NCI-H2029 (cell line): ENCODE measurements at regions not wholly inside any gene's neighbourhood (a gene's known extent, or its start where the extent isn't known, plus 50 kb on each side); places are given as distances from the start of the nearest gene placed in this dataset.

Source experiments
- DNase-seq: peaks from one replicate; lab custom pipeline; 2025; lab: John Stamatoyannopoulos, UW

- DNase-seq: no peak
Measured at GRCh38 chr13:34561033-34561432, 381.0 kb upstream of the NBEA start.

DNA sequence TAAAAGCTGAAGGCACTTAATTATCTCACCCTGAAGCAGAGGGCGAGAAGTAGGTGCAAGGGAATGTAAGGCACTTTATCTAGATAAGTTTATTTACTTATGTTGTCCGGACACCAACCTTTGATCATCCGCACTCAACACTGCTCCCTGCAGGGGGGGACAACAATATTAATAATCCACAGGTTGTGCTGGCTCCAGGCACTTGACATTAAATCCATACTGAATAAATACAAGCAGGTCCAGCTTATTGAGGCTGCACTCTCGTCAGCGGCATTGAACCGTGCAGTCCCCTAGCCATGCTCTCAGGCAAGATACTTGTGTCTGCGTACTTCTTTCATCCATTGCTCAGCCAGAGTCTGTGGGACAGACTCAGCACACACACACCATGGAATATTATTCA, 374.5 kb upstream of the NBEA start:
- no peak for DNase-seq

DNA sequence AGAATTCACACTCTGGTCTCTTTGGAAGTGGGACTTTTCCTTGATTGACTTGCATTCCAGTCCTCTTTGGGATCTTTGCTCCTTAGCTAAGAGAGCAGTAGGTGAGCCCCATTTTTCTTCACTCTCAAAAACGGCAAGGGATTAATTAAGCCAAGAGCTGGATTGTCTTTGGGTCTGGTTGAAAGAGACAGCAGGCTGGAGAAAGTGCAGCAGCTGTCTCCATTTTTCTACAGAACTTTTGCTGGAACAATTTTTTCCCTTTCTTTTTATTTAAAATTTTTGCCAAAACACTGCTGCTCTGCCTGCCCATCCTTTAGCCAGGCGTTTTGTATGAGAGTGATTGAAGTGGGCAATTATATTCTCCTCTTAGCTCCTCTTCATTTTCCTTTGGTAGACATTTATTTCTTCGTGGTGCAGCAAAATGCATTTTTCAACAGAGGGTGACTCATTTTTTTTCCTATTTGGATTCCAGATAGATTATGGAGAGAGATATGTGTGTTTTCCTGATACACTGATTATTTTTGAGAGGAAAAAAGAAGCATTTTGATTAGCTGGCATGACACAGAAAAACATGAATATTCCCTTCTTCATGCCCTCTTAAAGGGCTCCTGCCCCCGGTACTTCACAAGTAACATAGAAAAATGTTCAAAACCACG, 371.2 kb upstream of the NBEA start:
- DNase-seq: no peak

DNA sequence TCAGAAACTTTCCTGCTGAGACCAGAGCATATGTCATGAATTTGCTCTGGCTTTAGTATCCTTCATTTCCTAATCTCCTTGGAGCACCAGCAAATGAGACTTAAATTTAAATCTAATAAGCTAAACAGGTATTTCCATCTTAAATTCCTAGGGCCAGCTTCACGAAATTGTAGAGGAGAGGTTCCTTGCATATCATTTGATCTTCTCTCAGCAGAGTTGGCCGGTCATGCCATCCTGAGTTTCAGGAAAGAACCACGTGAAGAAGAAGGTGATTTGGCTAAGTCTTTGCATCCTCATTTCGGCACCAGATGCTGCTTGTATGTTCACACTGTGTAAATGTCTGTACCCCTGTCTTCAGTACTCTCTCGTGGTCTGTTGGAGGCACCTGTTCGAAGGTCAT, 370.4 kb upstream of the NBEA start:
- DNase-seq: no peak

DNA sequence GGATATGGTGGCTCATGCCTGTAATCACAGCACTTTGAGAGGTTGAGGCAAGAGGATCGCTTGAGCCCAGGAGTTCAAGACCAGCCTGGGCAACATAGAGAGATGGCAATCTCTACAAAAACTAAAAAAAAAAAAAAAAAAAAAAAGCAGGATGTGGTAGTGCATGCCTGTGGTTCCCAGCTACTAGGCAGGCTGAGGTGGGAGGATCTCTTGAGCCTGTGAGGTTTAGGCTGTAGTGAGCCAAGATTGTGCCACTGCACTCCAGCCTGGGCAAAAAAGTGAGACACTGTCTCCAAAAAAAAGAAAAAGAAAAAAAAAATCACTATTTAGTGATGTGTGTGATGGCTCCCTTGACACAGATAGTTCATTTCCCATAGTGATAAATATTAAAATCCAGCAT, 365.0 kb upstream of the NBEA start:
- no peak for DNase-seq

GRCh38 chr13:34578471-34578870, 363.6 kb upstream of the NBEA start:
- DNase-seq: no peak

DNA sequence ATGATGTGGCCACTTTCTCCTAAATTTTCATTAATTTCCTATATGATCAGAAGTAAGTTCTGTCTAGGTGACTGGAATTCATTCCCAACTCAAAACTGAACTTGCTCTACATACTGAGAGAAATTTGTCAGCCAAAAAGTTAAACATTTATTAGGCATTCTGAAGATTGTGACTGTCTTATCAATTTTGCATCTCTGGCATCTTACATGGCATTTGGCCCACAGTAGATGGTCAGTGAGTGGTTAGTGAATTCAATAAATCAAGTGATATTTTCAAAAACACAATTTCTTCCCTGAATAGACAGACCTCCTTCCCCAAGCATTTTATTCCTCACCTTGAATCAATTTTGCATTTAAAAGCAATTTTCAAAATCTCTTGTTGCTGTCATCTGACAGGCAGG, 363.2 kb upstream of the NBEA start:
- no peak for DNase-seq

- no peak for DNase-seq
Measured at GRCh38 chr13:34583181-34583580, 358.9 kb upstream of the NBEA start.

GRCh38 chr13:34587576-34587975, 354.5 kb upstream of the NBEA start:
- no peak for DNase-seq

DNA sequence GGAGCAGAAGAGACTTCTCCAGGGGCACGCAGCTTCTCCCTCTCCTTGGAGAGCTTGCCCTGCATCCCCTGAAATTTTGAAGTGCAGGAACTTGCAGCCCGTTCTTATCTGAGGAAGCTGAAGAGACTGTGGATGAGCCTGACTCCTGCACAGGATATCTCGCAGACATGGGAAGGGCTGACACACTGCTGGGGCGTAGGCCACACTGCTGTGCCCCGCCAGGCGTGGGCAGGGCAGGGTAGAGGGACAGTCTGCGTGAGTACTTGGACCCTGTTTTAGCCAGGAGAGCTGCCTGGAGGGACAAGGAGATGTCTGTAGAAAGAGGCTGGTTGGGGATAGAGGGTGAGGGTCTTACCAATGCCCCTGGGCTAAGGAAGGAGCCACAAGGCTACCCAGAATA, 353.7 kb upstream of the NBEA start:
- DNase-seq: no peak

DNA sequence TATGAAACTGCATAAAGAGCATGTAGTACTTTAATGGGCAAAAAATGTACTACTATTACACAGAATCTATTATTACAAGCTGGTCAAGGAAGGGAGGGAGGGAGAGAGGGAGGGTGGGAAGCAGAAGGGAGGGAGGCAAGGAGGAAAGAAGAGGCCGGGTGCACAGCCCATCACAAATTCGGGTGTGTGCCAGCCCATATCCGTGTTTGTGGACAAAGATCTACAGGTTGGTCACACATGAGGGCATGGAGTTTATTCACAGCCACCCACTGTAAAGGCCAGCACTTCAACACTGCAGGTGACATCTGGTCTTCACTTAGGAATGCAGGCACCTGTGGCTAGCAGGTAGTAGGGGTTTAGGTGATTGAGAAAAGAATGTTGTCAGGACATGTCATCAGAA, 352.5 kb upstream of the NBEA start:
- no peak for DNase-seq

DNA sequence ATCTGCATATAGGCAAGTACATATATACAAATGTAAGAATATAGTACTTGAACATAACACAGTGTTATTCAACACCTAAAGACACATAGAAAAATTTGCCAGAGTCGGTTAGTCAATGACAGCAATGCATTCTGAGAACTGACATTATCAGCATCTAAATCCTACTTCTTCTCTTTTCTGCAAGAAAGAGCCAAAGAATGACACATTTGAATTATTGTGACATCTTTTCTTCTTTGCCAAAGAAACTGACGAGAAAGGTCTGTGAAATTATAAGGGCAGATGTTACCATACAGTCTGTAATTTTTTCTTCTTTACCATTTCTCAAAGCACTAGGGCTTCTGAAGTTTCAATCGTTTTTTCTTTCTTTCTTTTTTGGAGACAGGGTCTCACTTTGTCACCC, 350.9 kb upstream of the NBEA start:
- DNase-seq: no peak

DNA sequence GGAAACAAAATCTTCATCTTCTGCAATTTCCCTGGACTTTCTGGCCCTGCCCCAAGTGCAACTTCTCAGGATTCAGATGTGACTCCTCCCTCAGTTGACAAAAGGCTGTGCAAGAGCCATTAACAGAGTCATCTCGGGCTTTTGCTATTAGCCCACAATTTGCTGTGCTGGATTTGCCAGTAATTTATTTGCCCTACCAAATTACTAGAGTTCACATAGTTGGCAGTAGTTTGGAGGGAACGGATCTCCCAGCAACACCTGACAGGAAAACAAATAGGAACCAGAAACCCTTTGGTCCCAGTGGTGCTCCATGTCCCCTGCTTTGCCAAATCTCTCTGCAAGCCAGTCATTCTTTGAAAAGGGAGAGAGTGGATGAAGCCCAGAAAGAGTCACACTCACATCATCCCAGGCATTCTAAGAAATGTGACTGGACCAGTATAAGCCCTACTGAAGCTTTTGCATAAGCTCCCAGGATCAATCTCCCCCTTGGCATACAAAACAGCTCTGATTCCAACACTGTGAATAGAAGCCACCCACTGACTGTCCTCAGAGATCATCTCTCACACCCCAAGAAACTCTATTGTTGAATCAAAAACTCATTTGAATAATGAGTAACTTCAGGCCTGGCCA, 350.1 kb upstream of the NBEA start:
- DNase-seq: peak; percentile 5

- DNase-seq: no peak
Measured at GRCh38 chr13:34593658-34594057, 348.4 kb upstream of the NBEA start.

DNA sequence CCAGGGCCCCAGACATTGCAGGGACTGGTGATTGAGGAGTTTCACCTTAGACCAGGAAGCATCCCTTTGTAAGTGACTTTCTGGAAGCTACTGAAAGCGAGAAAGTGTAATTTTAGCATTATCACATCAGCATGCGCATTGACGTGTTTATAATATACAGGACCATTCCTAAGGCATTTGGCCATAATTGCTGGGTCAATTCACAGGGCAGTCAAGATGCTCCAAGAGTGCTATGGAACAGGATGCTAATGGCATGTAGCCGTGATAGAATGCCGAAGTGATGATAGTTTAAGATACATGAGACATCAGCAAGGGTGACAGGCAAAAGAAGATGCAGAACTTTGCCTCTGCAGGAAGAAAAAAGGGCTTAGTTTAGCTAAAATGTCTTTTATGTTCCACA, 347.6 kb upstream of the NBEA start:
- DNase-seq: no peak

- no peak for DNase-seq
Measured at GRCh38 chr13:34608331-34608730, 333.7 kb upstream of the NBEA start.

DNA sequence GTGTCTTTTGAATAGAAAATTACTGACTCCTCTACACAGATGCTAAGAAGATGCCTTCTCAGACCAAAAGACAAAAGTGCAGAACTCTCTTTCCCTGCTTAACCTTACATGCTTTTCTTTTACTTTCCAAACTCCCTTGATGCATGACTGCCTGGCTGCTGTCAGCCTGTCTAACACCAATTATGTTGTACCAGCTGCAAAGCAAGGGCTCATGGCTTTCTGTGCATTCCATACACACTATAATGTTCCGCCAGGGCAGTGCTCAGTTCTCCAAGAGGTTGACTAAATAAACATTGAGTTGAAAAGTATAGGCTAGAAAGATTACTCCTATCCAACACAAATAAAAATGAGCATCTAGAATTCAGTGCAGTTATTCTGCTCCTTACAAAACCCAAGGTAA, 330.4 kb upstream of the NBEA start:
- no peak for DNase-seq

- DNase-seq: no peak
Measured at GRCh38 chr13:34617473-34618083, 324.5 kb upstream of the NBEA start.

DNA sequence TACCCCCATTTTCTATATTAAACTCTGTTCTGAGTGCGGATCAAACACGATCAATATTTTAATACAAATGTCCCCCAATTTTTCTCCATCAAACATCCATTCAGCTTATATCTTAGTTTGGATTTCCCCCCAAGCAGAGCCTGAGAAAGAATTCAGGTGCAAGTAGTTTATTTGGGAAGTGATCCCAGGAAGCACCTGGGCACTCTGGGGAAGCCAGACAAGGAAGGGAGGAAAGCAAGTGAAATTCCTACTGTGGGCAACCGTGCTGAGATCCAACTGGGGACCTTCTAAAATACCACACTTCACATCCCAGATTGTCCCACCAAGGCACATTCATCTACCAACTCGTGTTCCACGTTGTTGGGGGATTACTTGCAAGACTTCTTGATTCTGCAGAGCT, 323.4 kb upstream of the NBEA start:
- DNase-seq: no peak

DNA sequence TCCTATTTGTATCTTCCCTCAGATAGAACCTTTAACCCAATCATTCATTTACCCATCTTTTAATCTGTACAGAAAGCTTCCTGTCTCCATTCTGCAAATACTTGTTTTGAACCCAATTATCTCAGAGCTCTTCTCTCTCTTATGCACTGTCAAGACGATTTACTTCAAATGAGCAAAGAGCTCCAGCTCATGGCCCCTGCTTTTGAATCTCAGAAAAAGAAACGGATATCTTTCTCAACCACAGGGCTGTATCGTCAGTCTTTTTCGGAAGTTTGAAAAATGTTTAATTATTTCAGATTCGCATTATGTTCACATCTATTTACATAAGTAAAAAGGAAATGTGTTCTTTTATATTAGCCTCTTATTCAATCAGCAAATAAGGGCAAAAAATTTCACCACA, 322.7 kb upstream of the NBEA start:
- no peak for DNase-seq

GRCh38 chr13:34620074-34620850, 321.8 kb upstream of the NBEA start:
- DNase-seq: no peak

DNA sequence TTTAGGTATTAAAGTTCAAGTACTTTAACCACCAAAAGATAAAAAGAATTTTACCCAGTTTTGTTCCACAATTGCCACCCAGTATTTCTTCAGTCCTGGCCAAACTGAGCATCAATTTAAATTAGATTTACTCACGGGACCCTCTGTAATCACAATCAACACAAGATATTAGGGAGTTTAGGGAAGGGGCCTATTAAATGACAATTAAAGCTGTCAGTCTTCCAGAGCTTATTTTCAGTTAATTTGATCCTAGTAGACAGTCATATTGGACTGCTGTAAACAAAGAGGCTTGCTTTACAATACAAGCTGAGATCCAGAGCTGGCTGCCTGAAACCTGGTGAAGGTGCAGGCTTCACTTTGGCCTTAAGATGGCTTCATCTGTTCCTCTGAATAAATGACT, 321.2 kb upstream of the NBEA start:
- DNase-seq: no peak

DNA sequence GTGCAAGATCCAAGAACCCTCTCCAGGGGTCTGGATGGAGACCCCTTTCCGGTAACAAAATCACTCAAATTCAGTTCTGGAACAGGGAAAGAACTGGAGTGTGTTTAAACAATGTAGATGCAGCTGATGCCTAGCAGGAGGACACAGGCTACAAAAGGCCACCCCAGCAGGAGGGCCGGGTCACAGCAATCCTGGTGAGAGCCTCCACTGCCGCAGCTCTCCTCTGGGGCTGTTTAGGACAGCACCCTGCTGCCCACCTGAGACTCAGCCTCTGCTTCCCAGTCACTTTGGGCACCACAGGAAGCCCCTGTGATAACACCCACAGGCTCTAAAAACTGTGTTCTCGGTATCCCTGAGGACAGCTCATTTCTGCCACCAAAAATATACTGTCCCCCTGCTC, 318.7 kb upstream of the NBEA start:
- no peak for DNase-seq
